GM23338 (cell line): ENCODE measurements at regions not wholly inside any gene's neighbourhood (a gene's known extent, or its start where the extent isn't known, plus 50 kb on each side); places are given as distances from the start of the nearest gene placed in this dataset.

Experiments
- ATAC-seq: fragments of 200-7000 bp; cut with Tn5 transposase; 3 replicates; pipeline ENCODE4 v1.9.1; 2020
- DNase-seq: peaks from one replicate; pipeline ENCODE4 v3.0.0-alpha.2; 2015; ENCODE audit warnings: low spot score
- H2AFZ ChIP-seq: fragments of 200-600 bp; sonication (generic); 2 replicates; pipeline ENCODE4 v1.8.0; 2016; ENCODE audit warnings: antibody characterized with exemption, mild to moderate bottlenecking, moderate library complexity
- H3F3A ChIP-seq: fragments of 200-600 bp; sonication (generic); replicated peaks from 2 replicates; pipeline ENCODE4 v1.8.0; 2017; ENCODE audit warnings: antibody characterized with exemption, mixed run types, low read depth
- H3K27ac ChIP-seq: fragments of 200-600 bp; sonication (generic); 2 replicates; pipeline ENCODE4 v1.6.1; 2016; ENCODE audit warnings: low read depth
- H3K27me3 ChIP-seq: fragments of 200-600 bp; sonication (generic); 2 replicates; pipeline ENCODE4 v1.8.0; 2016; ENCODE audit warnings: mild to moderate bottlenecking, mixed run types, moderate library complexity; ENCODE audit not compliant: insufficient read depth
- H3K36me3 ChIP-seq: fragments of 200-600 bp; sonication (generic); 2 replicates; pipeline ENCODE4 v1.8.0; 2016; ENCODE audit warnings: mild to moderate bottlenecking; ENCODE audit not compliant: insufficient read depth
- H3K4me1 ChIP-seq: fragments of 200-600 bp; sonication (generic); 2 replicates; pipeline ENCODE4 v1.8.0; 2016; ENCODE audit warnings: mild to moderate bottlenecking, moderate library complexity; ENCODE audit not compliant: insufficient read depth
- H3K4me2 ChIP-seq: fragments of 200-600 bp; sonication (generic); 2 replicates; pipeline ENCODE4 v1.7.1; 2017; ENCODE audit warnings: mixed run types
- H3K4me3 ChIP-seq: fragments of 200-600 bp; sonication (generic); 2 replicates; pipeline ENCODE4 v1.6.1; 2016; ENCODE audit warnings: mixed run types
- H3K79me2 ChIP-seq: fragments of 200-600 bp; sonication (generic); replicated peaks from 2 replicates; pipeline ENCODE4 v1.8.0; 2017; ENCODE audit warnings: mild to moderate bottlenecking; ENCODE audit not compliant: insufficient read depth
- H3K9me2 ChIP-seq: fragments of 200-600 bp; sonication (generic); 2 replicates; pipeline ENCODE4 v1.8.0; 2017; ENCODE audit not compliant: insufficient read depth
- H4K20me1 ChIP-seq: fragments of 200-600 bp; sonication (generic); replicated peaks from 2 replicates; pipeline ENCODE4 v1.8.0; 2017; ENCODE audit warnings: mild to moderate bottlenecking; ENCODE audit not compliant: insufficient read depth
- H3K27ac Mint-ChIP-seq: 2 replicates; pipeline ENCODE4 v1.8.0; 2020; ENCODE audit warnings: inconsistent platforms, mild to moderate bottlenecking, moderate library complexity, mixed read lengths
- H3K27me3 Mint-ChIP-seq: 3 replicates; pipeline ENCODE4 v1.8.0; 2022; ENCODE audit warnings: low read depth, mild to moderate bottlenecking, moderate library complexity, mixed read lengths, inconsistent platforms; ENCODE audit not compliant: insufficient read depth, poor library complexity
- H3K36me3 Mint-ChIP-seq: 3 replicates; pipeline ENCODE4 v1.8.0; 2021; ENCODE audit warnings: low read depth, mild to moderate bottlenecking, inconsistent platforms, moderate library complexity, mixed read lengths
- H3K4me1 Mint-ChIP-seq: 3 replicates; pipeline ENCODE4 v1.8.0; 2020; ENCODE audit warnings: mild to moderate bottlenecking, inconsistent platforms, mixed read lengths
- H3K4me3 Mint-ChIP-seq: 3 replicates; pipeline ENCODE4 v1.8.0; 2021; ENCODE audit warnings: moderate library complexity, mild to moderate bottlenecking, inconsistent platforms, mixed read lengths
- H3K9me3 Mint-ChIP-seq: 3 replicates; pipeline ENCODE4 v1.8.0; 2020; ENCODE audit warnings: moderate library complexity, mild to moderate bottlenecking, inconsistent platforms, mixed read lengths
- CREB1 ChIP-seq: fragments of 250-450 bp; sonication (Bioruptor Pico); IDR thresholded peaks from 2 replicates; pipeline ENCODE4 v1.5.0; 2020; ENCODE audit warnings: low read depth, mild to moderate bottlenecking, moderate library complexity
- EZH2 ChIP-seq: fragments of 200-600 bp; sonication (generic); IDR thresholded peaks from one replicate; pipeline ENCODE4 v1.8.0; 2017; ENCODE audit warnings: antibody characterized with exemption, mild to moderate bottlenecking, low read depth; ENCODE audit not compliant: unreplicated experiment
- EZH2phosphoT487 ChIP-seq: fragments of 200-600 bp; sonication (generic); IDR thresholded peaks from one replicate; pipeline ENCODE4 v1.8.1; 2018; ENCODE audit warnings: antibody characterized with exemption; ENCODE audit not compliant: unreplicated experiment
- JUNB ChIP-seq: IDR thresholded peaks from one replicate; pipeline ENCODE4 v1.6.1; 2016; ENCODE audit warnings: antibody characterized with exemption; ENCODE audit not compliant: unreplicated experiment
- NANOG ChIP-seq: IDR thresholded peaks from 2 replicates; pipeline ENCODE4 v1.6.1; 2016; ENCODE audit warnings: antibody characterized with exemption, borderline replicate concordance
- POLR2AphosphoS5 ChIP-seq: IDR thresholded peaks from 2 replicates; pipeline ENCODE4 v1.6.1; 2016; ENCODE audit warnings: antibody characterized with exemption, low read depth
- STAT1 ChIP-seq: IDR thresholded peaks from one replicate; pipeline ENCODE4 v1.6.1; 2016; ENCODE audit warnings: antibody characterized with exemption; ENCODE audit not compliant: unreplicated experiment
- ZNF114 ChIP-seq: fragments of 250-450 bp; sonication (Bioruptor Pico); IDR thresholded peaks from 2 replicates; pipeline ENCODE4 v1.5.0; 2020; ENCODE audit warnings: mild to moderate bottlenecking, moderate library complexity
- ZNF331 ChIP-seq: fragments of 250-450 bp; sonication (Bioruptor Pico); IDR thresholded peaks from 2 replicates; pipeline ENCODE4 v1.5.0; 2020; ENCODE audit warnings: low read depth, mild to moderate bottlenecking, moderate library complexity
- TF ChIP-seq, protein P1 (sequence below), 2 experiments: fragments of 200-600 bp in 1 of 2; sonication (generic) in 1 of 2; conservative IDR thresholded peaks; 2 replicates each; pipeline versions ENCODE4 v1.5.1 to v1.6.1; 2016 to 2017; ENCODE audit warnings: antibody characterized with exemption in 2 of 2, low read depth in 2 of 2, mild to moderate bottlenecking in 2 of 2, moderate library complexity in 1 of 2
- TF ChIP-seq, protein P2 (sequence below): IDR thresholded peaks from one replicate; pipeline ENCODE4 v1.6.1; 2018; ENCODE audit warnings: antibody characterized with exemption; ENCODE audit not compliant: unreplicated experiment
- TF ChIP-seq, protein P3 (sequence below): IDR thresholded peaks from 2 replicates; pipeline ENCODE4 v1.6.1; 2016; ENCODE audit warnings: antibody characterized with exemption
- TF ChIP-seq, protein P4 (sequence below): fragments of 250-450 bp; sonication (Bioruptor Pico); IDR thresholded peaks from 2 replicates; pipeline ENCODE4 v1.5.0; 2020; ENCODE audit warnings: mild to moderate bottlenecking, moderate library complexity

DNA sequence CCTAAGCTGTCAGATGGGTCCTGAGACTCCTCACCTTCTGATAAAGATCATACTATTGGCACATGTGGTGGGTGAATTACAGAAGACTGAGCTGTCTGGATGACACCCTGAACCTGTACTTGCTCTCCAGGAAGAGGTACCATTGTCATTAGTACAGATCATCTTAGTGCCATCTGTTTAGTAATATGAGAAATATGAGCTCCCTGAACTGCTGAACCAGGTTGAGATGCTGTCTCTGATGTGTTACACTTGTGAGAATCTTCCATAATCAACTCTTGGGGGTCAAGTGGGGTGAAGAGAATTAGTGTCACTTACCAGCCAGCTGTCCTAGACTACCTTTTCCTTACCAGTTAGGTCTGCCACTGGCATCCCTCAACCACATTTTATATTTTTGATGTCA lies 531.0 kb downstream of the EPHA7 start:
- Mint-ChIP-seq H3K4me3 (no peak overlapping the region), H3K4me1 (peaks cover 2% of the 10 kb centered on the region; the same call in 1 of the 3 replicates), H3K27ac (no peak overlapping the region), H3K36me3 (no peaks in the 10 kb centered on the region), H3K27me3 (no peaks in the 10 kb centered on the region), H3K9me3 (peaks cover 3% of the 10 kb centered on the region; the same call in 1 of the 3 replicates)
- H3K79me2 ChIP-seq, result no peaks in the 10 kb centered on the region
- H3F3A ChIP-seq, result no peaks in the 10 kb centered on the region
- H3K4me3 ChIP-seq, result no peak overlapping the region
- H2AFZ ChIP-seq, result no peak overlapping the region
- H3K4me1 ChIP-seq, result no peaks in the 10 kb centered on the region
- H3K27ac ChIP-seq, result no peak overlapping the region
- ATAC-seq, result no peak
- H3K27me3 ChIP-seq, result no peaks in the 10 kb centered on the region
- H3K9me2 ChIP-seq, result no peaks in the 10 kb centered on the region
- TF ChIP-seq, protein P1, sequence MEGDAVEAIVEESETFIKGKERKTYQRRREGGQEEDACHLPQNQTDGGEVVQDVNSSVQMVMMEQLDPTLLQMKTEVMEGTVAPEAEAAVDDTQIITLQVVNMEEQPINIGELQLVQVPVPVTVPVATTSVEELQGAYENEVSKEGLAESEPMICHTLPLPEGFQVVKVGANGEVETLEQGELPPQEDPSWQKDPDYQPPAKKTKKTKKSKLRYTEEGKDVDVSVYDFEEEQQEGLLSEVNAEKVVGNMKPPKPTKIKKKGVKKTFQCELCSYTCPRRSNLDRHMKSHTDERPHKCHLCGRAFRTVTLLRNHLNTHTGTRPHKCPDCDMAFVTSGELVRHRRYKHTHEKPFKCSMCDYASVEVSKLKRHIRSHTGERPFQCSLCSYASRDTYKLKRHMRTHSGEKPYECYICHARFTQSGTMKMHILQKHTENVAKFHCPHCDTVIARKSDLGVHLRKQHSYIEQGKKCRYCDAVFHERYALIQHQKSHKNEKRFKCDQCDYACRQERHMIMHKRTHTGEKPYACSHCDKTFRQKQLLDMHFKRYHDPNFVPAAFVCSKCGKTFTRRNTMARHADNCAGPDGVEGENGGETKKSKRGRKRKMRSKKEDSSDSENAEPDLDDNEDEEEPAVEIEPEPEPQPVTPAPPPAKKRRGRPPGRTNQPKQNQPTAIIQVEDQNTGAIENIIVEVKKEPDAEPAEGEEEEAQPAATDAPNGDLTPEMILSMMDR (conservative IDR thresholded peaks at IDR 0.05; ENCODE audit: low read depth in 2 of 2), result no peak
- TF ChIP-seq CREB1 (CRISPR knock-in tag) (no peak), EZH2phosphoT487 (no peak), STAT1 (no peak), EZH2 (no peak), NANOG (no peak), POLR2AphosphoS5 (no peak), ZNF114 (CRISPR knock-in tag) (no peak), ZNF331 (CRISPR knock-in tag) (no peak), JUNB (no peak)
- TF ChIP-seq, protein P2, sequence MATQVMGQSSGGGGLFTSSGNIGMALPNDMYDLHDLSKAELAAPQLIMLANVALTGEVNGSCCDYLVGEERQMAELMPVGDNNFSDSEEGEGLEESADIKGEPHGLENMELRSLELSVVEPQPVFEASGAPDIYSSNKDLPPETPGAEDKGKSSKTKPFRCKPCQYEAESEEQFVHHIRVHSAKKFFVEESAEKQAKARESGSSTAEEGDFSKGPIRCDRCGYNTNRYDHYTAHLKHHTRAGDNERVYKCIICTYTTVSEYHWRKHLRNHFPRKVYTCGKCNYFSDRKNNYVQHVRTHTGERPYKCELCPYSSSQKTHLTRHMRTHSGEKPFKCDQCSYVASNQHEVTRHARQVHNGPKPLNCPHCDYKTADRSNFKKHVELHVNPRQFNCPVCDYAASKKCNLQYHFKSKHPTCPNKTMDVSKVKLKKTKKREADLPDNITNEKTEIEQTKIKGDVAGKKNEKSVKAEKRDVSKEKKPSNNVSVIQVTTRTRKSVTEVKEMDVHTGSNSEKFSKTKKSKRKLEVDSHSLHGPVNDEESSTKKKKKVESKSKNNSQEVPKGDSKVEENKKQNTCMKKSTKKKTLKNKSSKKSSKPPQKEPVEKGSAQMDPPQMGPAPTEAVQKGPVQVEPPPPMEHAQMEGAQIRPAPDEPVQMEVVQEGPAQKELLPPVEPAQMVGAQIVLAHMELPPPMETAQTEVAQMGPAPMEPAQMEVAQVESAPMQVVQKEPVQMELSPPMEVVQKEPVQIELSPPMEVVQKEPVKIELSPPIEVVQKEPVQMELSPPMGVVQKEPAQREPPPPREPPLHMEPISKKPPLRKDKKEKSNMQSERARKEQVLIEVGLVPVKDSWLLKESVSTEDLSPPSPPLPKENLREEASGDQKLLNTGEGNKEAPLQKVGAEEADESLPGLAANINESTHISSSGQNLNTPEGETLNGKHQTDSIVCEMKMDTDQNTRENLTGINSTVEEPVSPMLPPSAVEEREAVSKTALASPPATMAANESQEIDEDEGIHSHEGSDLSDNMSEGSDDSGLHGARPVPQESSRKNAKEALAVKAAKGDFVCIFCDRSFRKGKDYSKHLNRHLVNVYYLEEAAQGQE, result no peak
- TF ChIP-seq, protein P3, sequence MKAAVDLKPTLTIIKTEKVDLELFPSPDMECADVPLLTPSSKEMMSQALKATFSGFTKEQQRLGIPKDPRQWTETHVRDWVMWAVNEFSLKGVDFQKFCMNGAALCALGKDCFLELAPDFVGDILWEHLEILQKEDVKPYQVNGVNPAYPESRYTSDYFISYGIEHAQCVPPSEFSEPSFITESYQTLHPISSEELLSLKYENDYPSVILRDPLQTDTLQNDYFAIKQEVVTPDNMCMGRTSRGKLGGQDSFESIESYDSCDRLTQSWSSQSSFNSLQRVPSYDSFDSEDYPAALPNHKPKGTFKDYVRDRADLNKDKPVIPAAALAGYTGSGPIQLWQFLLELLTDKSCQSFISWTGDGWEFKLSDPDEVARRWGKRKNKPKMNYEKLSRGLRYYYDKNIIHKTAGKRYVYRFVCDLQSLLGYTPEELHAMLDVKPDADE, result no peak
- TF ChIP-seq, protein P4, sequence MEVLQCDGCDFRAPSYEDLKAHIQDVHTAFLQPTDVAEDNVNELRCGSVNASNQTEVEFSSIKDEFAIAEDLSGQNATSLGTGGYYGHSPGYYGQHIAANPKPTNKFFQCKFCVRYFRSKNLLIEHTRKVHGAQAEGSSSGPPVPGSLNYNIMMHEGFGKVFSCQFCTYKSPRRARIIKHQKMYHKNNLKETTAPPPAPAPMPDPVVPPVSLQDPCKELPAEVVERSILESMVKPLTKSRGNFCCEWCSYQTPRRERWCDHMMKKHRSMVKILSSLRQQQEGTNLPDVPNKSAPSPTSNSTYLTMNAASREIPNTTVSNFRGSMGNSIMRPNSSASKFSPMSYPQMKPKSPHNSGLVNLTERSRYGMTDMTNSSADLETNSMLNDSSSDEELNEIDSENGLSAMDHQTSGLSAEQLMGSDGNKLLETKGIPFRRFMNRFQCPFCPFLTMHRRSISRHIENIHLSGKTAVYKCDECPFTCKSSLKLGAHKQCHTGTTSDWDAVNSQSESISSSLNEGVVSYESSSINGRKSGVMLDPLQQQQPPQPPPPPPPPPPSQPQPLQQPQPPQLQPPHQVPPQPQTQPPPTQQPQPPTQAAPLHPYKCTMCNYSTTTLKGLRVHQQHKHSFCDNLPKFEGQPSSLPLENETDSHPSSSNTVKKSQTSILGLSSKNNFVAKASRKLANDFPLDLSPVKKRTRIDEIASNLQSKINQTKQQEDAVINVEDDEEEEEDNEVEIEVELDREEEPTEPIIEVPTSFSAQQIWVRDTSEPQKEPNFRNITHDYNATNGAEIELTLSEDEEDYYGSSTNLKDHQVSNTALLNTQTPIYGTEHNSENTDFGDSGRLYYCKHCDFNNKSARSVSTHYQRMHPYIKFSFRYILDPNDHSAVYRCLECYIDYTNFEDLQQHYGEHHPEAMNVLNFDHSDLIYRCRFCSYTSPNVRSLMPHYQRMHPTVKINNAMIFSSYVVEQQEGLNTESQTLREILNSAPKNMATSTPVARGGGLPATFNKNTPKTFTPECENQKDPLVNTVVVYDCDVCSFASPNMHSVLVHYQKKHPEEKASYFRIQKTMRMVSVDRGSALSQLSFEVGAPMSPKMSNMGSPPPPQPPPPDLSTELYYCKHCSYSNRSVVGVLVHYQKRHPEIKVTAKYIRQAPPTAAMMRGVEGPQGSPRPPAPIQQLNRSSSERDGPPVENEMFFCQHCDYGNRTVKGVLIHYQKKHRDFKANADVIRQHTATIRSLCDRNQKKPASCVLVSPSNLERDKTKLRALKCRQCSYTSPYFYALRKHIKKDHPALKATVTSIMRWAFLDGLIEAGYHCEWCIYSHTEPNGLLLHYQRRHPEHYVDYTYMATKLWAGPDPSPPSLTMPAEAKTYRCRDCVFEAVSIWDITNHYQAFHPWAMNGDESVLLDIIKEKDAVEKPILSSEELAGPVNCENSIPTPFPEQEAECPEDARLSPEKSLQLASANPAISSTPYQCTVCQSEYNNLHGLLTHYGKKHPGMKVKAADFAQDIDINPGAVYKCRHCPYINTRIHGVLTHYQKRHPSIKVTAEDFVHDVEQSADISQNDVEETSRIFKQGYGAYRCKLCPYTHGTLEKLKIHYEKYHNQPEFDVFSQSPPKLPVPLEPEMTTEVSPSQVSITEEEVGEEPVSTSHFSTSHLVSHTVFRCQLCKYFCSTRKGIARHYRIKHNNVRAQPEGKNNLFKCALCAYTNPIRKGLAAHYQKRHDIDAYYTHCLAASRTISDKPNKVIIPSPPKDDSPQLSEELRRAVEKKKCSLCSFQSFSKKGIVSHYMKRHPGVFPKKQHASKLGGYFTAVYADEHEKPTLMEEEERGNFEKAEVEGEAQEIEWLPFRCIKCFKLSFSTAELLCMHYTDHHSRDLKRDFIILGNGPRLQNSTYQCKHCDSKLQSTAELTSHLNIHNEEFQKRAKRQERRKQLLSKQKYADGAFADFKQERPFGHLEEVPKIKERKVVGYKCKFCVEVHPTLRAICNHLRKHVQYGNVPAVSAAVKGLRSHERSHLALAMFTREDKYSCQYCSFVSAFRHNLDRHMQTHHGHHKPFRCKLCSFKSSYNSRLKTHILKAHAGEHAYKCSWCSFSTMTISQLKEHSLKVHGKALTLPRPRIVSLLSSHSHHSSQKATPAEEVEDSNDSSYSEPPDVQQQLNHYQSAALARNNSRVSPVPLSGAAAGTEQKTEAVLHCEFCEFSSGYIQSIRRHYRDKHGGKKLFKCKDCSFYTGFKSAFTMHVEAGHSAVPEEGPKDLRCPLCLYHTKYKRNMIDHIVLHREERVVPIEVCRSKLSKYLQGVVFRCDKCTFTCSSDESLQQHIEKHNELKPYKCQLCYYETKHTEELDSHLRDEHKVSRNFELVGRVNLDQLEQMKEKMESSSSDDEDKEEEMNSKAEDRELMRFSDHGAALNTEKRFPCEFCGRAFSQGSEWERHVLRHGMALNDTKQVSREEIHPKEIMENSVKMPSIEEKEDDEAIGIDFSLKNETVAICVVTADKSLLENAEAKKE (CRISPR knock-in tag), result no peak
- no peak for DNase-seq
- H3K4me2 ChIP-seq, result no peak overlapping the region
- no peaks in the 10 kb centered on the region for H3K36me3 ChIP-seq
- H4K20me1 ChIP-seq, result no peaks in the 10 kb centered on the region
